ENCODE measurements at regions not wholly inside any gene's neighbourhood (a gene's known extent, or its start where the extent isn't known, plus 50 kb on each side); places are given as distances from the start of the nearest gene placed in this dataset.

- Histone ChIP-seq H3K27me3 (ENCODE audit: control insufficient read depth, insufficient read depth, low read length) (no peaks in the 10 kb centered on the region), H3K36me3 (ENCODE audit: control insufficient read depth, insufficient read depth, low read length) (peaks cover 4% of the 10 kb centered on the region; the same call in 1 of the 2 replicates), H3K27ac (ENCODE audit: low read length) (no peak overlapping the region), H3K9me3 (ENCODE audit: control insufficient read depth, insufficient read depth, low read length) (no peaks in the 10 kb centered on the region), H3K4me3 (ENCODE audit: low read length) (no peak overlapping the region), H3K4me1 (ENCODE audit: control insufficient read depth, insufficient read depth, low read length) (no peaks in the 10 kb centered on the region)
- DNase-seq (ENCODE audit: low read depth, low spot score), result no peak
Measured at GRCh38 chrX:131826572-131826971, 196.5 kb upstream of the STK26 start.

GRCh38 chrX:131827935-131828334, 195.2 kb upstream of the STK26 start:
- no CpG with 5 or more reads among the region's 2 CpGs for WGBS (ENCODE audit: insufficient coverage, insufficient read length)
- no peaks in the 10 kb centered on the region for H3K27me3 ChIP-seq (ENCODE audit: control insufficient read depth, insufficient read depth, low read length)
- no peaks in the 10 kb centered on the region for H3K4me1 ChIP-seq (ENCODE audit: control insufficient read depth, insufficient read depth, low read length)
- no peaks in the 10 kb centered on the region for H3K36me3 ChIP-seq (ENCODE audit: control insufficient read depth, insufficient read depth, low read length)
- DNase-seq (ENCODE audit: low read depth, low spot score), result no peak
- H3K9me3 ChIP-seq (ENCODE audit: control insufficient read depth, insufficient read depth, low read length), result no peaks in the 10 kb centered on the region
- peak overlapping the region; percentile 44; the same call in 1 of the 2 replicates for H3K4me3 ChIP-seq (ENCODE audit: low read length)
- no peak overlapping the region for H3K27ac ChIP-seq (ENCODE audit: low read length)

GRCh38 chrX:131828482-131828881, 194.6 kb upstream of the STK26 start:
- Histone ChIP-seq H3K27ac (ENCODE audit: low read length) (no peak overlapping the region), H3K27me3 (ENCODE audit: control insufficient read depth, insufficient read depth, low read length) (no peaks in the 10 kb centered on the region), H3K4me3 (ENCODE audit: low read length) (peak overlapping the region; percentile 49; the same call in 1 of the 2 replicates), H3K36me3 (ENCODE audit: control insufficient read depth, insufficient read depth, low read length) (no peaks in the 10 kb centered on the region), H3K4me1 (ENCODE audit: control insufficient read depth, insufficient read depth, low read length) (no peaks in the 10 kb centered on the region), H3K9me3 (ENCODE audit: control insufficient read depth, insufficient read depth, low read length) (no peaks in the 10 kb centered on the region)
- no peak for DNase-seq (ENCODE audit: low read depth, low spot score)

GRCh38 chrX:131830400-131831184, 192.5 kb upstream of the STK26 start:
- no peaks in the 10 kb centered on the region for H3K9me3 ChIP-seq (ENCODE audit: control insufficient read depth, insufficient read depth, low read length)
- no peaks in the 10 kb centered on the region for H3K36me3 ChIP-seq (ENCODE audit: control insufficient read depth, insufficient read depth, low read length)
- no peaks in the 10 kb centered on the region for H3K4me1 ChIP-seq (ENCODE audit: control insufficient read depth, insufficient read depth, low read length)
- H3K27ac ChIP-seq (ENCODE audit: low read length), result no peak overlapping the region
- no peaks in the 10 kb centered on the region for H3K27me3 ChIP-seq (ENCODE audit: control insufficient read depth, insufficient read depth, low read length)
- WGBS (ENCODE audit: insufficient coverage, insufficient read length), result no CpG with 5 or more reads among the region's 15 CpGs
- H3K4me3 ChIP-seq (ENCODE audit: low read length), result peak overlapping the region; percentile 88; the same call in 1 of the 2 replicates
- peak; percentile 66 for DNase-seq (ENCODE audit: low read depth, low spot score)

GRCh38 chrX:131831185-131831520, 191.9 kb upstream of the STK26 start:
- no peaks in the 10 kb centered on the region for H3K4me1 ChIP-seq (ENCODE audit: control insufficient read depth, insufficient read depth, low read length)
- H3K27ac ChIP-seq (ENCODE audit: low read length), result no peak overlapping the region
- no CpG with 5 or more reads among the region's 2 CpGs for WGBS (ENCODE audit: insufficient coverage, insufficient read length)
- no peaks in the 10 kb centered on the region for H3K36me3 ChIP-seq (ENCODE audit: control insufficient read depth, insufficient read depth, low read length)
- no peaks in the 10 kb centered on the region for H3K27me3 ChIP-seq (ENCODE audit: control insufficient read depth, insufficient read depth, low read length)
- no peak for DNase-seq (ENCODE audit: low read depth, low spot score)
- H3K9me3 ChIP-seq (ENCODE audit: control insufficient read depth, insufficient read depth, low read length), result no peaks in the 10 kb centered on the region
- peak overlapping the region; percentile 24; the same call in 1 of the 2 replicates for H3K4me3 ChIP-seq (ENCODE audit: low read length)

GRCh38 chrX:131836161-131836560, 186.9 kb upstream of the STK26 start:
- H3K4me3 ChIP-seq (ENCODE audit: low read length), result no peak overlapping the region
- WGBS (ENCODE audit: insufficient coverage, insufficient read length), result no CpG with 5 or more reads among the region's 3 CpGs
- H3K36me3 ChIP-seq (ENCODE audit: control insufficient read depth, insufficient read depth, low read length), result no peaks in the 10 kb centered on the region
- no peaks in the 10 kb centered on the region for H3K9me3 ChIP-seq (ENCODE audit: control insufficient read depth, insufficient read depth, low read length)
- no peaks in the 10 kb centered on the region for H3K4me1 ChIP-seq (ENCODE audit: control insufficient read depth, insufficient read depth, low read length)
- DNase-seq (ENCODE audit: low read depth, low spot score), result no peak
- no peaks in the 10 kb centered on the region for H3K27me3 ChIP-seq (ENCODE audit: control insufficient read depth, insufficient read depth, low read length)
- H3K27ac ChIP-seq (ENCODE audit: low read length), result no peak overlapping the region

GRCh38 chrX:131837325-131837724, 185.8 kb upstream of the STK26 start:
- Histone ChIP-seq H3K4me3 (ENCODE audit: low read length) (no peak overlapping the region), H3K27me3 (ENCODE audit: control insufficient read depth, insufficient read depth, low read length) (no peaks in the 10 kb centered on the region), H3K4me1 (ENCODE audit: control insufficient read depth, insufficient read depth, low read length) (no peaks in the 10 kb centered on the region), H3K27ac (ENCODE audit: low read length) (no peak overlapping the region), H3K36me3 (ENCODE audit: control insufficient read depth, insufficient read depth, low read length) (no peaks in the 10 kb centered on the region), H3K9me3 (ENCODE audit: control insufficient read depth, insufficient read depth, low read length) (no peaks in the 10 kb centered on the region)
- DNase-seq (ENCODE audit: low read depth, low spot score), result no peak

GRCh38 chrX:131840799-131841495, 182.2 kb upstream of the STK26 start:
- WGBS (ENCODE audit: insufficient coverage, insufficient read length), result no CpG with 5 or more reads among the region's 24 CpGs
- H3K36me3 ChIP-seq (ENCODE audit: control insufficient read depth, insufficient read depth, low read length), result no peaks in the 10 kb centered on the region
- no peak for DNase-seq (ENCODE audit: low read depth, low spot score)
- H3K27ac ChIP-seq (ENCODE audit: low read length), result no peak overlapping the region
- H3K4me3 ChIP-seq (ENCODE audit: low read length), result no peak overlapping the region
- no peaks in the 10 kb centered on the region for H3K9me3 ChIP-seq (ENCODE audit: control insufficient read depth, insufficient read depth, low read length)
- H3K27me3 ChIP-seq (ENCODE audit: control insufficient read depth, insufficient read depth, low read length), result no peaks in the 10 kb centered on the region
- H3K4me1 ChIP-seq (ENCODE audit: control insufficient read depth, insufficient read depth, low read length), result no peaks in the 10 kb centered on the region

- no peaks in the 10 kb centered on the region for H3K27me3 ChIP-seq (ENCODE audit: control insufficient read depth, insufficient read depth, low read length)
- no peaks in the 10 kb centered on the region for H3K36me3 ChIP-seq (ENCODE audit: control insufficient read depth, insufficient read depth, low read length)
- peak overlapping the region; percentile 13; the same call in 1 of the 2 replicates for H3K4me3 ChIP-seq (ENCODE audit: low read length)
- H3K4me1 ChIP-seq (ENCODE audit: control insufficient read depth, insufficient read depth, low read length), result no peaks in the 10 kb centered on the region
- no peaks in the 10 kb centered on the region for H3K9me3 ChIP-seq (ENCODE audit: control insufficient read depth, insufficient read depth, low read length)
- no peak overlapping the region for H3K27ac ChIP-seq (ENCODE audit: low read length)
- peak; percentile 33 for DNase-seq (ENCODE audit: low read depth, low spot score)
- WGBS (ENCODE audit: insufficient coverage, insufficient read length), result no CpG with 5 or more reads among the region's 31 CpGs
Measured at GRCh38 chrX:131841496-131842437, 181.3 kb upstream of the STK26 start.

- no peaks in the 10 kb centered on the region for H3K36me3 ChIP-seq (ENCODE audit: control insufficient read depth, insufficient read depth, low read length)
- no peak for DNase-seq (ENCODE audit: low read depth, low spot score)
- H3K27me3 ChIP-seq (ENCODE audit: control insufficient read depth, insufficient read depth, low read length), result no peaks in the 10 kb centered on the region
- no peaks in the 10 kb centered on the region for H3K9me3 ChIP-seq (ENCODE audit: control insufficient read depth, insufficient read depth, low read length)
- H3K4me3 ChIP-seq (ENCODE audit: low read length), result no peak overlapping the region
- no peak overlapping the region for H3K27ac ChIP-seq (ENCODE audit: low read length)
- no peaks in the 10 kb centered on the region for H3K4me1 ChIP-seq (ENCODE audit: control insufficient read depth, insufficient read depth, low read length)
Measured at GRCh38 chrX:131843987-131844386, 179.1 kb upstream of the STK26 start.

Data from iPS DF 6.9 (cell line).